ENCODE measurements at regions not wholly inside any gene's neighbourhood (a gene's known extent, or its start where the extent isn't known, plus 50 kb on each side); places are given as distances from the start of the nearest gene placed in this dataset.

GRCh38 chr4:123455360-123455759 is 58.8 kb downstream of the SPRY1 start:
- no peak for DNase-seq

GRCh38 chr4:123462007-123462406 is 65.4 kb downstream of the SPRY1 start:
- DNase-seq = no peak

GRCh38 chr4:123463869-123464268 is 67.3 kb downstream of the SPRY1 start:
- no peak for DNase-seq

- no peak for DNase-seq
These were observed 68.8 kb downstream of the SPRY1 start for GRCh38 chr4:123465416-123465815.

- no peak for DNase-seq
These were observed 69.6 kb downstream of the SPRY1 start for GRCh38 chr4:123466080-123466785.

GRCh38 chr4:123468479-123469031 is 72.0 kb downstream of the SPRY1 start:
- DNase-seq = no peak

- DNase-seq = no peak
These were observed 72.7 kb downstream of the SPRY1 start for GRCh38 chr4:123469245-123469644.

- no peak for DNase-seq
These were observed 73.1 kb downstream of the SPRY1 start for GRCh38 chr4:123469696-123470095.

GRCh38 chr4:123470640-123471039 is 74.0 kb downstream of the SPRY1 start:
- DNase-seq = no peak

- no peak for DNase-seq
These were observed 75.2 kb downstream of the SPRY1 start for GRCh38 chr4:123471655-123472369.

GRCh38 chr4:123474817-123475216 is 78.2 kb downstream of the SPRY1 start:
- DNase-seq = no peak

- DNase-seq = no peak
These were observed 79.5 kb downstream of the SPRY1 start for GRCh38 chr4:123476089-123476488.

GRCh38 chr4:123477711-123478209 is 81.2 kb downstream of the SPRY1 start:
- DNase-seq = no peak

- DNase-seq = no peak
These were observed 82.3 kb downstream of the SPRY1 start for GRCh38 chr4:123478859-123479345.

- DNase-seq = no peak
These were observed 83.3 kb downstream of the SPRY1 start for GRCh38 chr4:123479944-123480343.

- DNase-seq = no peak
These were observed 84.3 kb downstream of the SPRY1 start for GRCh38 chr4:123480706-123481418.

GRCh38 chr4:123481717-123482116 is 85.1 kb downstream of the SPRY1 start:
- DNase-seq = no peak

GRCh38 chr4:123484291-123484926 is 87.8 kb downstream of the SPRY1 start:
- no peak for DNase-seq

- DNase-seq = no peak
These were observed 89.0 kb downstream of the SPRY1 start for GRCh38 chr4:123485601-123486000.

GRCh38 chr4:123488916-123489315 is 92.3 kb downstream of the SPRY1 start:
- no peak for DNase-seq

- DNase-seq = no peak
These were observed 98.9 kb downstream of the SPRY1 start for GRCh38 chr4:123495530-123495929.

GRCh38 chr4:123496421-123496820 is 99.8 kb downstream of the SPRY1 start:
- DNase-seq = no peak

GRCh38 chr4:123497340-123497739 is 100.7 kb downstream of the SPRY1 start:
- DNase-seq = no peak
